ENCODE measurements at regions not wholly inside any gene's neighbourhood (a gene's known extent, or its start where the extent isn't known, plus 50 kb on each side); places are given as distances from the start of the nearest gene placed in this dataset.
"Not testable (repeated sequence)": the region's sequence is repeated elsewhere in the genome, so short reads cannot be mapped to it uniquely, and the experiment has no call there.

- no peak for DNase-seq (ENCODE audit: low spot score)
These were observed 850.8 kb upstream of the ROBO1 start for GRCh38 chr3:80618295-80619256.

DNA sequence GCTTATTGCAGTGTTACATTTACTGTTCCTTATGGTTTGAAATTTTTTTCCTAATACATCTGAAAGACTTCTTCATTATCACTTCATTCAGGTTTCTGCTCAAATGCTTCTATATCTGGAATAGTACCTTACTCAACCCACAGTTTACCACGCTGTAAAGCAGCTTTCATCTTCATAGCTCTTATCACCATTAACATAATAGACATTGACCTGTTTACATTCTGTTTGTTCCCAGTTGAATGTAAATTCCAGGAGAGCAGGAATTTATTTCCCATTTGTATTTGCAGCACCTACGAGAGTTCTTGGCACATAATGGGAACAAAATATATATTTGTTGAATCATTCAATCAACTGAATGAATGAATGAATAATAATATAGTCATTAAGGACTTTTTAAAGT, 844.6 kb upstream of the ROBO1 start:
- DNase-seq (ENCODE audit: low spot score), result no peak

DNA sequence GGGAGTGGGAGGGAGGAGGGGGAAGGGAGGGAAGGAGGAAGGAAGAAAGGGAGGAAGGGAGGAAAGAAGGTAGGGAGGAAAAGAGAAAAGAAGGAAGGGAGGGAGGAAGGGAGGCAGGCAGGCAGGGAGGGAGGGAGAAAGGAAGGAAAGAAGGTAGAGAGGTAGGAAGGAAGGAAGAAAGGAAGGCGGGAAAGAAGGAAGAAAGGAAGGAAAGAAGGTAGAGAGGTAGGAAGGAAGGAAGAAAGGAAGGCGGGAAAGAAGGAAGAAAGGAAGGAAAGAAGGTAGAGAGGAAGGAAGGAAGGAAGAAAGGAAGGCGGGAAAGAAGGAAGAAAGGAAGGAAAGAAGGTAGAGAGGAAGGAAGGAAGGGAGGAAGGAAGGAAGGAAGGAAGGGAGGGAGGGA, 840.3 kb upstream of the ROBO1 start:
- not testable (repeated sequence) for DNase-seq (ENCODE audit: low spot score)

DNA sequence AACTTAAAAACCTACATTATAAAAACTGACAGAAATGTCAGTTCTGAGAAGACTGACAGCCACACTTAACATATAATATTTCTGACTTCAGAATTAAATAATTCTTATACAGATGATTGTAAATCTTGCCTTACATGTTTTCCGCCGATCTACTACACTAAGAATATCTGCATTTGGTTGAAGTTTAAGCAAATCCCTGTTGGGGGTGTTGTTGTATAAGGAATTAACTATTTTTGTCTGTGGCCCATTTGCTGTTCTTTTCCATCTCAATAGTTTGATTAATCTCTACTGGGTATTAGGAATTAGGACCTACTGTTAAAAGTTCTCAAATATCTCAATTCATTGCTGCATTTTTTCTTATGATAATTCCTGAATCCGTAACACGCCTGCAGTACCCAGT, 838.3 kb upstream of the ROBO1 start:
- no peak for DNase-seq (ENCODE audit: low spot score)

GRCh38 chr3:80601479-80601878, 833.7 kb upstream of the ROBO1 start:
- DNase-seq (ENCODE audit: low spot score), result no peak

DNA sequence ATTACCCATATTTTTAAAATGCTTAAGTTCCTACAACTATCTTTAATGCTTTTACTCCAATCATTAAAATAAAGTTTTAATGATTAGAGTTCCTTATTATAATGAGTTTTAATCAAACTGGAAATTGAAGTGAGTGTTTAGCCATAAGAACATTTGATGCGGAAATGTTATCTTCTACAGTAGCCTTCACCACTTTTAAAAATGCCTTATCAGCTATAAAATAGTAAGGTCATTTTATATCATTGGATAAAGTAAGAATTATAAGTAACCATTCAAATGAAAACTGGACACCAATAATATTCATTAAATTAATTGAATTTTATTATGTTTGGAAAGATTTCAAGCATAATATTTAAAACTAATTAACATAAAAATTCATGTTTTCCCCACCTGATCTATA, 825.0 kb upstream of the ROBO1 start:
- DNase-seq (ENCODE audit: low spot score), result no peak

DNA sequence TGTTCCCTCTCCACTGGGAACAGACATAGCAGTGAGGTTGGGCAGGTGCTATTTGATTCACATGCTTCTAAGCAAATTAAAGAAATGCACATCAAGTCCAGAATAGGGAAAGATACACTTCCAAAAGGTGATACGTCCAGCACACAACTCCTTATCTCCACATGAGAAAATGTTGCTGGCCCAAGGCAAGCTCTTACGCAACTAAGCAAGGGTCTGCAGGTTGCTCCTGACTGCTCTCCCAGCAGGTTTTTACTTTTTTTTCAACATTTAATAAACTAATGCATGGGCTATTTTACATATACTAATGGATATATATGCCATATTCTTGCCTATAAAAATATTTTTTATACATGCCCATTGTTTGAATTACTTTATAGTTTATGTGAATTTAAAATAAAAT, 818.5 kb upstream of the ROBO1 start:
- DNase-seq (ENCODE audit: low spot score), result no peak

DNA sequence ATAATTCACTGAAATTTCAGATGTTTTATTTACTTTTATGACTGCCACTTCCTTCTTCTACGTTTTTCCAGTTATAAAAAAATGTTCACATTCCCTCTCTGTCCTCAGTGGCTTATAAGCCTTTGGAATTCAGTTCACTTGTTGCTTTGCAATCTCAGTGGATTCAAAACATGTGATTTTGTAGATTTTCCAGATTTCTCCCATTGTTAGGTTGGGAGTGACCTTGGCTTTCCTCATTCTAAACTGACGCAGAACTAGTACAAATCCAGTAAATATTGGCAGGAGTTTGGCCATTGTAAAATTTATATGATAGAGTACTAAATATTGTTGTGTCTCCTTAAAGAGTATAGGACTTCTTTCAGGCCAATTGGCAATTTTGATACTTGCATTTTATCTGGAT, 812.3 kb upstream of the ROBO1 start:
- DNase-seq (ENCODE audit: low spot score), result no peak

DNA sequence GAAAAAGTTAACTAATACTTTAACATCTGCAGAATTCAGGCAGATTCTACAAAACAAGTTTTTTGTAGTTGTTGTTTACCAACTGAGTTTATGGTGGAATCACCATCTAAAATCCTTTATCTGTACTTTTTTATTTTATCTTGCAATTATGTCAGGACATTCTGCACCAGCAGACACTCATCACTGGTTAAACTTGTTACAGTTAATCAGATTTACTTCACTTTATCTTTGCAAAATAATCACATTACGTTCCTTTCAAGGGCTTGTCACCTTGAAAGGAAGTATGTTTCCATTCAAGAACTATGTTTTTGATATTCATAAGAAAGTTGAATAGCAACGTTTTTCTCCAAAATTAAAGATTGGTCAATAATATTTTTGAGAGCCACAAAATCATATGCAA, 796.6 kb upstream of the ROBO1 start:
- DNase-seq (ENCODE audit: low spot score), result no peak

DNA sequence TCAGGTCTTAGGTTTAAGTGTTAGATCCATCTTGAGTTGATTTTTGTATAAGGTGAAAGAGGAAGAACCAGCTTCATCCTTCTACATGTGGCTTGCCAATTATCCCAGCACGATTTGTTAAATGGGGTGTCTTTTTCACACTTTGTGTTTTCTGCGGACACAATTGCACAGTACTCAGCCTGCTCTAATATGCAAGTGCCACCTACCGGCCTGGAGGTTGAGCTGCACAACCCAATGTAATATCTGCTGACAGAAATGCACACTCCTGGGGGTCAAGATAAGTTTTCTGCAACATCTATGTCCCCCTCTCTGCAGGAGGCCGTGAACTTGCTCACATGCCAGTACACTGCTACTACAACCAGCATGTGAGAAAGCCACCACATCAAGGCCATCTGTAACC, 791.9 kb upstream of the ROBO1 start:
- DNase-seq (ENCODE audit: low spot score), result no peak

GRCh38 chr3:80556763-80557162, 789.0 kb upstream of the ROBO1 start:
- no peak for DNase-seq (ENCODE audit: low spot score)

DNA sequence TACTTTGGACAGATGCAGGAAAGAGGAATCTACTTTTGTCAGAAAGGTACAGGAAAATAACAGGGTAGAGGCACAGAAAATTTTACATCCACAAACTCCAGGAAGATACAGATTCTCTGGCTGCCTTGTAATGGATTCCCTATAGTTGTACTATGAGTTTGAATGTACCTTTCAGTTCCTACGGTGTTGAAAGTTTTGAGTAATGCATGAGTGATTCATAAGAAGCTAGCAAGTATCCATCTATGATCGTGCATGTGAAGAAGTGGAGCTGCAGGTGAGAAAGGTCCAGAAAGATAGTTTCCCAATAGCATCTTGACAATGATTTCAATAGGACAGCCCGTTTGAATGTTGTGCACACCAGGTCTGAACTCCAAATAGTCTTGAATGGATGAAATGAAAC, 786.5 kb upstream of the ROBO1 start:
- DNase-seq (ENCODE audit: low spot score), result no peak

- no peak for DNase-seq (ENCODE audit: low spot score)
These were observed 785.4 kb upstream of the ROBO1 start for GRCh38 chr3:80553211-80553610.

DNA sequence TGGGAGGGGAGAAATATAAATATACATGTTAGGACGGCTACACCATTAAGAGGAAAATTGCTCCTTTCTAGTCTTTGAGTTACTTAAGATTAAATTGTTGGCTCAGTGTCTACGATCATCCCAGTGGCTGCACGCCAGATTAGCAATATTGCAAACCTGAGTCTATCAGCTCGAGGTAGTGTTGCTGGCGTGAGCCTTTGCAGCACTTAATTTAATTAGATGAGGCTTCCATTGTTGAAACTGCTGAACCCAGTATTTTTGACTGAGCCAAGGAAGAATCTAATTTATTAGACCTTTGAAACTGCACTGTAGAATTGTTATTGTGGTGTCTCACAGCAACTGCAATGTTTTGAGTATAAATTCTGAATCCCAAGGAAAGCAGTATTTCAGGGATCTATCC, 782.4 kb upstream of the ROBO1 start:
- DNase-seq (ENCODE audit: low spot score), result no peak

DNA sequence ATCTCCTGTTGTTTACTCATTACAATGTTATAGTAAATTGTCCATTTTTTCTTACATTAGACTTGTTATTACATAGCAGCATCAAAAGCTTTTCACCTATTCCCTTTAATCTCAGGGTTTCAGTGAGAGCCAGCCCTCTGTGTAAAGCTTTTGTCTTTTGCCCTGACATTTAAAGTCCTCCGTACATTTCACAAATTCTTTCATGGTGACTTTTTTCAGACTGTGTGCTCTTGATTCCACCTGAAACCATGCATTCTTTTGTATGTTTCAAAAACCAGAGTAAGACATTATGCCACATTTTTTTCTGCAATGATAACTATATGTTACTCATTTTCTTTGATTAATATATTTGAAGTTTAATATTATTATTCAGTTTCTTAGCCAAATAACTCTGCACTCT, 781.4 kb upstream of the ROBO1 start:
- DNase-seq (ENCODE audit: low spot score), result no peak

DNA sequence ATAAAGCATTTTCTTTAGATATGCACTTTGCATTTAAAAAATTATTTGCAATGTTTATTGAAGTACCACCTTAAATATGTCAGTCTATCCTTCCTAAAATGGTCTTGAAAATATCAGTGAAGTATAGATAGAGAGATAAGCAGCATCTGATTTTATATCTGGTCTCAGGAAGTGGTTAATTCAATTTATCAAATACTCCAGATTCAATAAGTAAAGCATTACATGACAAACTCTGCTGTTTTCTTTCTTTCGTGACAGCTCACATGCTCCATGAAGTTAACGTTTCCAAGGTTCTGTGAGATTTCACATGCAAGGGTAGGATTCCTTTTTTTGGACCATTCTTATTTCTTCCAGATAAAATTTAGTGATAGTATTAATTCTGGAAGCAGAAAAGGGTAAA, 775.4 kb upstream of the ROBO1 start:
- DNase-seq (ENCODE audit: low spot score), result no peak

- no peak for DNase-seq (ENCODE audit: low spot score)
These were observed 774.7 kb upstream of the ROBO1 start for GRCh38 chr3:80542456-80542855.

DNA sequence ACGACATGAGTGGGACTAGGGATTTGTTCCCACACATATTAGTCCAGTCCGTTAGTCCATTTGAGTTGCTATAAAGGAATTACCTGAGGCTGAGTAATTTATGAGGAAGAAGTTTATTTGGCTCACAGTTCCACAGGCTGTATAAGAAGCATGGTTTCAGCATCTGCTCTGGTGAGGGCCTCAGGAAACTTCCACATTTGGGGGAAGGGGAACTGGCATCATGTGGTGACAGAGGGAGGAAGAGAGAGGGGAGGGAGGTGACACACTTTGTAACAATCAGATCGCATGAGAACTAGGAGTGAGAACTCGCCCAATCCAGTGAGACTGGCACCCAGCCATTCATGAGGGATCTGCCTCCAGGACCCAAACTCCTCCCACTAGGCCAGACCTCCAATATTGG, 769.9 kb upstream of the ROBO1 start:
- no peak for DNase-seq (ENCODE audit: low spot score)

- no peak for DNase-seq (ENCODE audit: low spot score)
These were observed 767.5 kb upstream of the ROBO1 start for GRCh38 chr3:80535286-80535685.

DNA sequence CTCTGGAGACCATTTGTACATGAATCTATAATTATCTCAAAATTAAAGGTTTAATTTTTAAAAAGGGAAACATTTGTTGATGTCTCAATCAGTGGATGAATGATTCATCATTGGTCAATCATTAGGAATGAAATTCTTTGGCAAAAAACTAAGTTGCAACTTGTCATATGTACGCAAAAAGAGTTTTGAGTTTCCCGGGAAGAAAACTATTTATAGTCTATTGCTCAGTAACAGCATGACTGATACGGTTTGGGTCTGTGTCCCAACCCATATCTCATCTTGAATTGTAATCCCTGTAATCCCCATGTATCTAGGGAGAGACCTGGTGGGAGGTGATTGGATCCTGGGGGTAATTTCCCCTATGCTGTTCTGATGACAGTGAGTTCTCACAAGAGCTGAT, 765.8 kb upstream of the ROBO1 start:
- DNase-seq (ENCODE audit: low spot score), result no peak

GRCh38 chr3:80526153-80526552, 758.4 kb upstream of the ROBO1 start:
- DNase-seq (ENCODE audit: low spot score), result no peak

DNA sequence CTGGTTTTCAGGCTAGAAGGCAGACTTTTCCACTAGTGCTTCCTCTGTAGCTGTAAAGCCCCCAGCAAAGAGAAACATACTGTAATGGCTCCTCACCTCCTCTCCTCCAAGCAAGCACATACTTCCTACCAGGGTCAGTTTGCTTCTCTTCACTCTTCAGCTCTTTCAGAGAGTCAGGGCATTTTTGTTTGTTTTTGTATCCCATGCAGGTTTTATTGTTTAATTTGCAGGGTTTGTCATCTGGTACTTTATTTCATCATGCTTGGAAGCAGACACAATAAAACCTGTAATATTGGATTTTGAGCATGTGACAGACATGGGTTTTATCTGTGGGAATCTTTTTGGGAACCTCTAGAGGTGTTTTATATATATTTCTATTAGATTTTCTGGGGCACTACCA, 753.3 kb upstream of the ROBO1 start:
- no peak for DNase-seq (ENCODE audit: low spot score)

DNA sequence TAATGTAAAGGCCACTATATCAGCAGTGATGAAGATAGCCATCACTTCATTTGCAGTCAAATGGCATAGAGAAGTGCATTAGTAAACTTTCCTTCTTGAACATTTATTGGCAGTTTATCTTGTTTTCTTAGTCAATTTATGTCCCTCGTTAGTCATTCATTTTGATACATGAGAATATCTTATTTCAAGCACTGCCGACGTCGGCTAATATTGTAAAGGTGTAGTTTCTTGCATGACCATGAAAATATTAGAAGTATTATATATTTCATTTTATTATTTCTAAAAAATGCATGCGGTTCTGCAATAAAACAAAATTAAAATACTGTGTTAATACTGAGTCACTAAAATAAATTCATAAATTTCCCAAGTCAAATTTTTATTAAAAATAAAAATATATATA, 751.6 kb upstream of the ROBO1 start:
- no peak for DNase-seq (ENCODE audit: low spot score)

- no peak for DNase-seq (ENCODE audit: low spot score)
These were observed 728.7 kb upstream of the ROBO1 start for GRCh38 chr3:80496452-80496851.

Data from AG08396 (cell line).